DLD1 (cell line): ENCODE measurements at regions not wholly inside any gene's neighbourhood (a gene's known extent, or its start where the extent isn't known, plus 50 kb on each side); places are given as distances from the start of the nearest gene placed in this dataset.

Experiments
- in situ Hi-C: cut with HindIII; loops from 2 replicates; pipeline ENCODE4 v1.10.0; 2017; ENCODE audit warnings: low sequenced_read_pairs

DNA sequence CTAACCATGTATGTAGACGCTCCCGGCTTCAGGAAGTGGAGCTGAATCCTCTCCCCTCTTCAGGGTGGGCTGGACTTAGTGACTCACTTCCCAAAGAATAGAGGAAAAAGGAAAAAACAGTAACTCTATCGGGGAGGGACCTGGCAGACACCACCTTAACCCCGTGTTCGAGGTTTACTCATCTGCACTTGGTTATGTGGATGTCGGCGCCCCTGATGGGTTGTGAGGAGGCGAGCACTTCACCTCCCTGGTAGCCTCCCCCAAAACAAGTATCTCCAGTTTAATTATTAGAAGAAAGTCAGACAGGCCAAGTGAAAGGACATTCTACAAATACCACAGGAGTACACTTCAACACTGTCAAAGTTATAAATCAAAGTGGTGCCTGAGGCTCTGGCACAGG lies 559.7 kb downstream of the TCERG1L start:
- in situ Hi-C loops: no loop called here

DNA sequence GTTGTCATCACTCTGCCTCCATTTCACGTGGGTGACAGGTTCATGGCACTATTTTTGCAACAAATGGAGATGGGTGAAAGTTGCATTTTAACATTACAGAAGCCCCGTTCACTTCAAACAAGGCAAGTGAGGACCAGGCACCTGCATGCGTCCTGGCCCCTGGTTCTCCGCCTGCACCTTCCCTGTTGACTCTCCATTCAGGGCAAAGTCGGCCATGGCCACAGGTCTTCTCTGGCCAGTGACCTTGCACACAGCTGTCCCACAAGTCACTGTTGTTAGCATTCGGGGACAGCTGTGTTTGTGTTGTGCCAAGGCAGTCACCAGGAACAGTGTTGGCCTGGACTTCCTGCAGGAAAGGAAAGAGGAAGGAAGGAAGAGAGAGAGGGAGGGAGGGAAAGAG lies 554.9 kb downstream of the TCERG1L start:
- in situ Hi-C loops: no loop called here

DNA sequence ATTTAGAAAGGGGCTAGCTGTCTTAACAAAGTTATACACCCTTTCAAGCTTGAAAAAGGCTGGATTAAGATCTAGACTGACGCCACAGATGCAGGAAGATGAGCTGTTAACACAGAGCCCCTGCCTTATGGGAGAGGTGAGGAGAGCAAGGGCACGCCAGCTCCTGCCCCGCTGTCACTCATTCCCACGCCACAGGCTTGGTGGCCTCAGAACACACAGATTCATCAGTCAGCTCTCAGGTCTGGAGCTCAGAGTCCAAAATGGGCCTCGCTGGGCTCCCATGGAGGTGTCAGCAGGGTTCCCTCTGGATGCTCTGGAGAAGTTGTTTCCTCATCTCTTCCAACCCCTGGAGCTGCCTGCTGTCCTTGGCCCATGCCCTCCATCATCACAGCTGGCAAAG lies 554.2 kb downstream of the TCERG1L start:
- in situ Hi-C loops: no loop called here

DNA sequence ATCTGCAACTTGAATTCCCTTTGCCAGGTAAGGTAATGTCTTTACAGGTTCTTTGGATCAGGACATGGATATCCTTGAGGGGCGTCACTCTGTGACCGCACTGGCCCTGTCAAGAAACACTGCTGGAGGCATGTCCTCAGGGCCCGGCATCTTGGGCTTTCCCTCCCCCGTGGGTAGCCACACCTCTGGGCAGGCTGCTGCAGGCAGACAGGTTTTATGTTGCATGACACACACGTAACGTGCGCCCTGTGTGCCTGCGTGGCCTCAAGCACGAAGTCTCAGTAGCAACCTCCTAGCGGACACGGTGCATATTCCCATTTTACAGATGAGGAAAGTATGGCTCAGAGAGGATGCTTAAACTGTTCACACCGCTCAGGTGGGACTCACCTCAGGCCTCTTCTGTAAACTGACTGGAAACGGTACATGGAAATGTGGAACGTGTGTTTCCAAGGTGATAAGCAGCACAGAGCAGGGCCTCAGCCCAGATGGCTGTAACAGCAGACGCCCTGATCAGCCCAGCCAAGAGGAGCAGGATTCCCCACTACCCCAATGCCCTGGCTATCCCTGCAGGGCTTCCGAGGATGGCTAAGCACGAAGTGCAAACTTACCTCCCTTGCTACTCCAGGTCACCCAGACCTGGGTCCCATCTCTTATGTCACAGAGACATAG lies 553.6 kb downstream of the TCERG1L start:
- in situ Hi-C loops: no loop called here

DNA sequence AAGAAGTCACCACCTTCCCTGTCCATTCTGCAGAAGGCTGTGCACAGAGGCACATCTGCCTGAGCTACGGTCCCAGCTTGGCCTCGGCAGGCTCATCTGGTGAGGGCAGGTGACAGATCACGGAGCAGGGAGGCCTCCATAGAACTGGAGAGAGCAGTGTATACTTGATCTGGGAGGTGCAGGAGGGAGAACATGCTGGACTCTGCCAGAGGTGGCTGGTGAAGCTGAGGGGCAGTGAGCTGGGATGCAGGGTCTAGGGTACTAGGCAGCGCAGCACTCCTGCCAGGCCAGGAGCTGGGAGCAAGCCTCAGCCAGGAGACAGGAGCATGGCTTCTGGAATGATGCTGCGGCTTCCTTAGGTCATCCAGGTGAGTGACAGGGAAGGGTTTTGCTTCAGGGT lies 553.0 kb downstream of the TCERG1L start:
- in situ Hi-C loops: no loop called here

DNA sequence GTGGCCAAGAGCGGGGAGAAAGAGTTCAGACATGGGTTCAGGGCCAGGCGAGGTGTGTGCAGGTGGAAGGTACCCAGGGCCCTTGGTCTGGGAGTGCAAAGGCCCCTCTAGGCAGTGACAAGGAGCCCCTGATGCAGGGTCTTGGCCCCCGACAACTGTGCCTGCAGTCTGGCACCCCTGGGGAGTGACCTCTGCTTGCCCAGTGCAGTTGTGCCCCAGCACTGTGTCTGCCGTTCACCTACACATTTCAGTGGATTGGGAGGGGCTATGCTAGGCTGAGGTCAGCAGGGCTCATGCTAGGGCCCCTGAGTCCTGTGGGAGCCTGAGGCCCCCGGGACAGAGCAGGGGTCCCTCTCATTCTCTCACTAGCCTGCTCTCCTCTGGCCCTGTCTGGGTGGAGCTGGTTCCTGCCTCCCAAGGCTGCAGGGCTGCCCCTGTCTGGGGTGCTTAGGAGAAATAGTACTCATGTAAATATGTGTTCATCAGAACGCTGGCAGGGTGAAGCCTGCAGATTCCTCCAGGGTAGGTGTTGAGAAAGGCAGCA lies 550.4 kb downstream of the TCERG1L start:
- in situ Hi-C loops: no loop called here

DNA sequence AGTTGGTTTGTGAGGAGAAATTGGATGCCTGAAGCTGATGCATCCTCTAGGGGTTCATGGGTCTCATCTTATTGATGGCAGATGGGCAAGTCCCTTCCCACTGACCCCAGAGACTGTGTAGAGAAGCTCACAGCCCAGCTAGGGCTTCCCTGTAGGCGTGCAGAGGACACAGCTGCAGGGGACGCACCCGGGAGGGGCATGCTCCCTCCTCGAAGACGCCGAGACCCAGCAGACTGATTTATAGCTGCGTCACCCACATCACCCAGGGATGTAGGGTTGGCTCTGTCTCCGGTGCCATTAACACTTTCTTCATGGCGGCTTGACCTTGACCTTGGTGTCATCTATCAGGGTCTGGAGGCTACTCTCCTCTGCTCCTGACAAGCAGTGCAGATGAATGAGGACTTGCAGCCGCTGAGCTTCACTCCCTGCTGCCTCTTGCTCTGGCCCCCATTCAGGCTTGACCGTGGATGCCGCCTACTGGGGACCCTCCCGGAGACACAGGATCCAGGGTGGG lies 549.7 kb downstream of the TCERG1L start:
- in situ Hi-C loops: no loop called here

DNA sequence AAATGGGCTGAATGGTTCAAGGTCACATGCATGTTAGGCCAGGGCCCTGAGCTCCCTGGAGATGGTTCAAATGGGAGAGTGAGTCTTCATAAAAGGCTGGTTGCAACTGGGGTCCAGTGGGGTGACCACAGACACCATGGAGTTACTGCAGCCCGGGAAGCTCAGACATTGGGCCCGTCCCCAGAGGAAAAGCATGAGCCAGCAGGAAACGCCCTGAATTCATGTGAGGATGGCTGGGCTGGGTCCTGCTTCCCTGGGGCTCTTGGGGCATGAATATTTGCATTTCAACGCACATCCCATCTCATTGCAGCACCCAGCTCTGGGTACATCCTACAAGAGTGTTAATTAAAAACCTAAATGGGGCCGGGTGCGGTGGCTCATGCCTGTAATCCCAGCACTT lies 549.0 kb downstream of the TCERG1L start:
- in situ Hi-C loops: no loop called here

DNA sequence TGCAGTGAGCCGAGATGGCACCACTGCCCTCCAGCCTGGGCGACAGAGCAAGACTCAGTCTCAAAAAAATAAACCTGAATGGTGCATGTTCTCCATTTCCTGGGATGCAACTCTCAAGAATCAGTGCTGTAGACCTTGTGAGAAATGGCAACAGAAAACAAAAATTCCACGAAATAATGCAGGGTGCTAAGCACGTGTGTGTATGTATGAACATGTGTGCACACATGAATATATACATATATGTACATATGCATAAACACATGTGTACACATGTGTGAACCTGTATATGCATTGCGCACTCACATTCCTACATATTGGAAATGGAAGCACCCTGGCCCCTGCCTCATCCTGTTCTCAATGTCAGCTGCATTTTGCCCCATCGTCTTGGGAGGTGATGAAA lies 548.5 kb downstream of the TCERG1L start:
- in situ Hi-C loops: no loop called here

DNA sequence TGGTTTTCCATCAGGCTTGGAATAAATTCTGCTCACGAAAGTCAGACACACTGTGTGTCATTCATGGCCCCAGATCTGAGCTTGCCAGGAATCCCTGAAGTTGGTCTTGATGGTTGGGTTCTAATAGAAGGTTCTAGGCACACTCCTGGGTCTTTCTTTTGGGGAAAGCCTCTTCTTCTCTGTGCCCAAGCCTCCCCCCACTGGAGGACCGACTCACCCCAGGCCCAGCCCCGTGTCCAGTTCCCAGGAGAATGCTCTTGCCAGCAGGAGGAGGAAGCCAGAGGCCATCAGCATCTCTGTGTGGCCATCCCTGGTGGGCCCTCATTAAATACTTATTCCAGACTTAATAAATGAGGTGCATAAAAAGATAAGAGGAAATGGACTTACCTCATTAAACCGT lies 548.0 kb downstream of the TCERG1L start:
- in situ Hi-C loops: no loop called here

DNA sequence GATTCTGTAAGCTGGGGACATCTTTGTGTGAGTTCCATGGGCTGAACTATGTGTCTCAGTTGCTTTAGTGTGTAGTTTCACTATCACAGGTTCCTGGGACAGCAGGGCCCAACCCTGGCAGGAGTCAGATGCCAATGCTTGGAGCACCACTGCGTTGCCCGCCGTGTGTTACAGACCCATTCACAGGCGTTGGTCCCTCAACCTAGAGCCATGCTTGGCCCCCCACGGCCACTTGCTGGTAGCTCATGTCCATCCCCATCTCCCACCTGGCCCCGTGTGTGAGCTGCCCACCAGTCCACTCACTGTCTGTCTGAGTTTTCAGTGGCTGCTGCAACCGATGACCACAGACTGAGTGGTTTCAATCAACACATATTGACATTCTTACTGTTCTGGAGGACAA lies 546.9 kb downstream of the TCERG1L start:
- in situ Hi-C loops: no loop called here

DNA sequence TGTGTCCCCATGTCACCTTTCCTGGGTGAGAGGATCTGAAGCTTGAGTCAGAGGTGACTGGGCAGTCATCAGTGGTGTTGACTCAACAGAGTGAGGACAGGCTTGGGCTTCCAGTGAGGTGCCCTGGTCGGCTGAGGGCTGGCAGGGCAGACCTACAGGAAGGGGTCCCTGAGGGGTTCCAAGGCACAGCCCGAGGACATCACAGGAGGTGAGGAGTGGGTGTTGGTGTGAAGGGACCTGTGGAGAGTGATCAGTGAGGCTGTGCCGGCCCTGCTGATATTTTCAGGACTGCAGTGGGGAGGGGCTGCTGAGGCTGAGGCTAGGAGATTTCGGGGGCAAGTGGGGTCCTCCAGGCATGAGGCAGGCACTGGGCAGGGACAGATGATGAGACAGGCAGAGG lies 545.5 kb downstream of the TCERG1L start:
- in situ Hi-C loops: no loop called here

DNA sequence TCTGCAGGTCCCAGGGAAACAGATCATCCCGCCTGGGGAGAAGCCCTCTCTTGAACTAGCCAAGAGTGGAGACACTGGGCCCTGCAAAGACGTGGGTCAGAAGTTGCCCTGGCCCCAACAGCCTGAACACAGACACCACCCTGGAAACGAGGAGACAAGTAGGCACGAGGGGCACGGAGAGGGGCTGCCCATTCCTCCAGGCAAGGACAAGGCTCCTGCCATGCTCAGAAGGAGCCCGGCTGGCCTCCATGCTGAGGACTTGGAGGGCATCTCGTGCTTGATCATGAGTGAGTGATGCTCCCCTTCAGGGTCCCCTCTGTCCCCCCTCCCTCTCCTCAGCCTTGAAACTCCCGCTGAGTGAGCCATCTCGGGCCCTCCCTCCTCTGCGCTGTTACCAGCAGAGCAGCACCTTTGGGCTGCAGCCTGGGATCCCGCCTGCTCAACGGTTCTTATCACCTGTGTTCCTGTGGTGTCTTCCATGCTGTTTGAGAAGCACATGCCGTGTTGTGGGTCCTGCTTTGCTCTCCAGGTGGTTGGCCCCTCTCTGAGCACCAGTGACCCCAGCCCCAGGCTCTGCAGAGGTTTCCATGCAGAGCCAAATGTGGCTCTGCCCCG lies 544.3 kb downstream of the TCERG1L start:
- in situ Hi-C loops: no loop called here

DNA sequence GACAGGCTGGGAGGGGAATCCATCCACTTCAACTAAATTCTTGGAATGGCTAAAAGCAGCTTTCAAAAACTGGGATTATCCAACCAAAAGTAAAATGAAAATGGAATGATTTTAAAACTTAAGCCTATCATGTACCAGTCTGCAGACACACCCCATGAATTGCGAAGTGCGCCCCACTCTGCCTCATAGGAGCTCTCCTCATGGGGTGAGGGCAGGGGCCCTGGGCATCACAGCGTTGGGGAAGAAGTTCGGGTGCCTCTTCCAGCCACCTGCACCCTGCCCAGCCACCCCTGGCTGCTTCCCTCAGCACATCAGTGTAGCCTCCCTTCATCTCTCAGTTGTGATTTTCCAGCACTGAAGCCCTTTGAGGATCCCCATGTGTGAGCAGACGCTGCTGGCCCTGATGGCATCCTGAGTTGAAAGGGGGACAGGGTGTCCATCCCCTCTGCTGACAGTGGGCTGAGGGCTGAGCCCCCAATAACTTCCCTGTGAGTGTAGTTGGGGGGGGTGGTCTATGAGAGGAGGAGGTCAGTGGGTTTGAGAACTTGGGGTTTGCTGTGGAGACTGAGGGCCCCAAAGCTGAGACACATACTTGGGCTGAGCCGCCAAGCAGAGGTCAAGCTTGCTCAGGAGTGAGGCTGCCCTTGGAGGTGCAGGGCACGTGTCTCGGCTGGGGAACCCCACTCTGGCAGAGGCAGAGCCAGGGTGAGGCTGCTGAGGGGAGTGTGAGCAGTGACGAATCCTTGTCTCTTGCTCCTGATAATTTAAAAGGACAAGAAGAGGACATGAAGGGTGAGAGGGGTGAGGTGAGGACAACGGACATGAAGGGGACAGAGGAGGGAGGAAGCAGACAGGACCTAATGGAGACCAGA lies 542.1 kb downstream of the TCERG1L start:
- in situ Hi-C loops: no loop called here

DNA sequence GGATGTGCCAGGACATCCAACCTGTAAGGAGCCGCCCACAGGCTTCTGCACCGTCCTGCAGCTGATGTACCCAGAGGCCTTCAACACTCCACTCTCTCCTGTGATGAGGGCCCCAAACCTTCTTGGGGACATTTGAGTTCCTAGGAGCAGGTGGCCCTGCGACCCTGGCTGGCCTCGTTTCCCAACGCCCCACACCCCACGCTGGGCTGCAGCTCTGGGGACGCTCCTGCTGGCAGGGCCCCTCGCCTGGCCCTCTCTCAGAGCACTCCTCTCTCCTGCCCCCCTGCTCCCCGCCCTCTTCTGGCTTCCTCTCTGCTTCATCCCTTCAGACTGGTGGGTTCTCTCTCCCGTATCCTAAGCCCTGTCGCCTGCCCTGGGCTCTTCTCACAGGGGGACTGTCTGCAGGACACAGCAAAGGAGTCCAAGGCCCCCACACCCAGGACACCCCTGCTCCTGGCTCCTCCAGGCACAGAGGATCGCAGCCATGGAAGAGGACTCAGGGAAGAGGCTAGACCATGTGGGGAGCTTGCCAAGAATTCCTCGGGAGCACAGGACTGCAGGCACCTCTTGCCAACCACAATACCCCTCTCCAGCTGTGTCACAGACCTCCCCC lies 541.4 kb downstream of the TCERG1L start:
- in situ Hi-C loops: no loop called here

DNA sequence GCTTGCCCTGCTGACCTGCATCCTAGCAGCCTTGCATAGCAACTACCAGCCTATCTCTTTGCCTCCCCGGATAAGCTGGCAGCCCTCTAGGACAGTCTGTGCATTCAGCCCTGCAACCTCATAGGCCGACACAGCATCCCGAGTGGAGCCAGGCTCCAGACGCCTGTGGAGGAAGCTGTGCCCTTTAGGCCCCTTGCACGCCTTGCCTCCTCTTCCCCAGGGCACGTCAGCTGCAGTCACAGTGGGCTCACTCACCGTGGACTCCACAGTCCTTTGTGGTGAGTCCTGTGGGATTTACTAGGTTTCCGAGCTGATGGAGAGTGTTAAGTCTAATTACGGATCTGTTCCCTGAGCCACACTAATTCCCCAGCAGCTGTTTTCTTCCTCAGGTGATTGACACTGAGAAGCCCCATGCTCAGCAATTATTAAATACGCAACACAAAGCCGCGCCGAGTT lies 540.0 kb downstream of the TCERG1L start:
- in situ Hi-C loops: no loop called here

DNA sequence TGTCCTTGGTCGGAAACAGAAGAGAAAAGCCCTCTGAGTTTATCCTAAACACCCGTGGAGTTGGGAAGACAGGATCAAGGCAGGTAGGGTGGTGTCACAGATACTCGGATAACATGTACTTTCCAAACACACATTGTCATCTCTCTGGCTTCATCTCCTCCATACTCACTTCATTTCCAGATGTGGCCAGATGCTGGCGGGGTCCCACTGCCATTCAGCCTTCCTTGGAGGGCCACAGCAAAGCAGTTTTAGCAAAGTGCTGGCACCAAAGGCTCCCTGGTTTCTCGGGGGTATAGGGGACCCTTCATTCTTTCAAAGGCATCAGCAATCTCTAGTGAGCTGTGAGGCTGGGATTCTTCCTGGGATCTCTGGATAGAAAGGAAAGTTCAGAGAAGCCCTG lies 539.5 kb downstream of the TCERG1L start:
- in situ Hi-C loops: no loop called here

DNA sequence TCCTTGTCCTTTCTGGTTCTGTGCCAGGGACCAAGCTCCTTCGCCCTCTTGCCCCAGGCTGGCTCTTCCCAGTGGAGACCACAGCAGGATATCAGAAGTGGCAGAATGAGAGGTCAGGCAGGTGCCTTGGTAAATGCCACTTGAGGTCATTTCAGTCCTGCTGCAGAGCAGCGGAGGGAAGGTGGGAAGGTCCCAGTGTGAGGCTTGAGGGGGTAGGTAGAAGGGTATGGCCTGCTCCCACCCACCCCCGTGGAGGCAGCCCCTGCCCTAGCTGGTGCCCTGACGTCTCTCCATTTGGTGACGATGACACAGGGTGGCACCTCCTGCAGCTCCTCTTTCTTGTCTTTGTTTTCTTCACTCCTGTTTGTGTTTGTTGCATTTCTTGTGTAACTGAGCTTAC lies 538.8 kb downstream of the TCERG1L start:
- in situ Hi-C loops: no loop called here

DNA sequence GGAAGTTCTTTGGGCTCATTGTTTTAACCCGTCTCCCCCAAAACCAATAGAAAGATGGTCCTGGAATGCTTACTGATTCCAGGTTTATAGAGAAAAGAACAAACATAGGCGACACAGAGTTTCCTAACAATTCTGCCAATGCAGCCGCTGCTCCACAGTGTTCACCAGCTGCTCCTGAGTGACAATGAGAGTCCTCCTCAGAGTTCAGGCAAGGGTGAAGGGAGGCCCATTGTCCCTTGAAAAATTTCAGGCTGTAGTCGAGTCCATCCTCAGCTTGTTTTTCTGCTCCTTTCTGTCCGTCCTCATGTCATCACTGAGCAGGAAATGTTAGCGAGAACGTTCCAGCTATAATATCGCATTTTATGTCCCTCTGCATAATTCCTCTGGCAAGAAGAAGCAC lies 537.6 kb downstream of the TCERG1L start:
- in situ Hi-C loops: no loop called here

DNA sequence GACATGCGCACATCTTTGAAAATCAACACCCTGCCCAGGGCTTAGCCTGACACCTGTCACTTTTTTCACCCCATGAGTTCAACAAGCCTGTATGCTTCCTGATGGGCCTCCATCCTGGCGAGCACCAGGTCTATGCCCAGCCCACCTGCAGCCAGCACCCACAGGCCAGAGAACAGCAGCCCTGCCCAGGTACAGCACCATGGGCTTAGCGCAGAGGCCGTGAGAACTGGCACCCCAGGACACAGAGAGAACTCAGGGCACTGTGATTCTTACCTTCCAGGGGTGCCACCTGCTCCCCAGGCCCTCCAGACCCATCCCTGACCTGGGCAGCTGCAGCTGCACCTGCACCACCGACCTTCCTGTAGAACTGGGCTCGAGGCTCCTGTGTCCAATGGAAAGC lies 536.6 kb downstream of the TCERG1L start:
- in situ Hi-C loops: no loop called here

DNA sequence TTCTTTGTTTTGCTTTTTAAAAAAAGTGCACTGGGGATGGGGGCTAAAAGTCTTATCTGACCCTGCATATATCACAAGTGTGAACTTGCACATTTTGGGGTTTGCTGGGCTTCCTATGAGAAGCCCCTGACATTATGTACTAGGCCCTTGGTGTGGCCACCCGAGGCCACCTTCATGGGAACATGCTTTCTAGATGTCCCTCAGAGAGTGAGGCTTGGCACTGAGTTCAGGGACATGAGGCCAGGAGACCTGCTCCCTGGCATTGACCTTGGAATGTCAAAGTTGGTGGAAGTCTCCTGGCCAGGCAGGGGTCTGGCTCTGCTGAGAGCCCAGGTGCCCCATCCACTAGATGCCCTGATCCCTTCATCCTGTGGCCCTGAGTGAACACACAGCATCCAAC lies 536.2 kb downstream of the TCERG1L start:
- in situ Hi-C loops: no loop called here
